Peyer's patch (tissue), 4 donors: ENCODE measurements at regions not wholly inside any gene's neighbourhood (a gene's known extent, or its start where the extent isn't known, plus 50 kb on each side); places are given as distances from the start of the nearest gene placed in this dataset.

Experiments used
- POLR2A ChIP-seq, 2 donors: fragments of 450-650 bp; IDR thresholded peaks; one replicate each; pipeline ENCODE4 v1.5.1; 2017; ENCODE audit warnings: antibody characterized with exemption in 2 of 2, mild to moderate bottlenecking in 2 of 2, moderate library complexity in 2 of 2
- TF ChIP-seq, protein P1 (sequence below), 6 experiments: fragments of 450-650 bp in 4 of 6; fragments of 200-600 bp in 2 of 6; sonication (generic) in 1 of 6; IDR thresholded peaks; one replicate each; pipeline ENCODE4 v1.5.1; 2017 to 2019; ENCODE audit warnings: antibody characterized with exemption in 6 of 6, mild to moderate bottlenecking in 3 of 6, moderate library complexity in 1 of 6

GRCh38 chrX:106300656-106301055, 132.6 kb downstream of the PWWP3B start:
- TF ChIP-seq POLR2A (IDR thresholded peaks at IDR 0.05) = no peak
- TF ChIP-seq, protein P1, sequence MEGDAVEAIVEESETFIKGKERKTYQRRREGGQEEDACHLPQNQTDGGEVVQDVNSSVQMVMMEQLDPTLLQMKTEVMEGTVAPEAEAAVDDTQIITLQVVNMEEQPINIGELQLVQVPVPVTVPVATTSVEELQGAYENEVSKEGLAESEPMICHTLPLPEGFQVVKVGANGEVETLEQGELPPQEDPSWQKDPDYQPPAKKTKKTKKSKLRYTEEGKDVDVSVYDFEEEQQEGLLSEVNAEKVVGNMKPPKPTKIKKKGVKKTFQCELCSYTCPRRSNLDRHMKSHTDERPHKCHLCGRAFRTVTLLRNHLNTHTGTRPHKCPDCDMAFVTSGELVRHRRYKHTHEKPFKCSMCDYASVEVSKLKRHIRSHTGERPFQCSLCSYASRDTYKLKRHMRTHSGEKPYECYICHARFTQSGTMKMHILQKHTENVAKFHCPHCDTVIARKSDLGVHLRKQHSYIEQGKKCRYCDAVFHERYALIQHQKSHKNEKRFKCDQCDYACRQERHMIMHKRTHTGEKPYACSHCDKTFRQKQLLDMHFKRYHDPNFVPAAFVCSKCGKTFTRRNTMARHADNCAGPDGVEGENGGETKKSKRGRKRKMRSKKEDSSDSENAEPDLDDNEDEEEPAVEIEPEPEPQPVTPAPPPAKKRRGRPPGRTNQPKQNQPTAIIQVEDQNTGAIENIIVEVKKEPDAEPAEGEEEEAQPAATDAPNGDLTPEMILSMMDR (IDR thresholded peaks at IDR 0.05) = no peak
